Upper lobe of left lung (tissue), 4 donors: ENCODE measurements at regions not wholly inside any gene's neighbourhood (a gene's known extent, or its start where the extent isn't known, plus 50 kb on each side); places are given as distances from the start of the nearest gene placed in this dataset.
"Not testable (repeated sequence)": the region's sequence is repeated elsewhere in the genome, so short reads cannot be mapped to it uniquely, and the experiment has no call there.

Experiments used
- CTCF ChIP-seq, 6 experiments: fragments of 450-650 bp in 4 of 6; fragments of 200-600 bp in 2 of 6; sonication (generic) in 2 of 6; IDR thresholded peaks; one replicate each; pipeline ENCODE4 v1.5.1; 2016 to 2019; ENCODE audit warnings: antibody characterized with exemption in 6 of 6
- POLR2A ChIP-seq, 4 donors: fragments of 450-650 bp; IDR thresholded peaks; one replicate each; pipeline ENCODE4 v1.5.1; 2016 to 2017; ENCODE audit warnings: antibody characterized with exemption in 4 of 4, mild to moderate bottlenecking in 2 of 4
- POLR2AphosphoS5 ChIP-seq, 2 donors: sonication (generic); formaldehyde crosslinking; IDR thresholded peaks; one replicate each; pipeline ENCODE4 v1.5.1; 2017; ENCODE audit warnings: antibody characterized with exemption in 2 of 2

GRCh38 chr3:75332090-75332489 is 332.0 kb upstream of the FRG2C start:
- not testable (repeated sequence) for TF ChIP-seq CTCF, POLR2AphosphoS5, POLR2A (IDR thresholded peaks at IDR 0.05)
